ENCODE measurements at regions not wholly inside any gene's neighbourhood (a gene's known extent, or its start where the extent isn't known, plus 50 kb on each side); places are given as distances from the start of the nearest gene placed in this dataset.

GRCh38 chr7:19413443-19413965, 268.3 kb upstream of the FERD3L start:
- TF ChIP-seq CTCF (IDR thresholded peaks at IDR 0.05) (no peak), EZH2 (IDR thresholded peaks at IDR 0.05) (no peak), EZH2phosphoT487 (IDR thresholded peaks at IDR 0.05) (no peak)
